GM23338 (cell line): ENCODE measurements at regions not wholly inside any gene's neighbourhood (a gene's known extent, or its start where the extent isn't known, plus 50 kb on each side); places are given as distances from the start of the nearest gene placed in this dataset.

Source experiments
- ATAC-seq: fragments of 200-7000 bp; cut with Tn5 transposase; 3 replicates; pipeline ENCODE4 v1.9.1; 2020
- DNase-seq: peaks from one replicate; pipeline ENCODE4 v3.0.0-alpha.2; 2015; ENCODE audit warnings: low spot score
- H2AFZ ChIP-seq: fragments of 200-600 bp; sonication (generic); 2 replicates; pipeline ENCODE4 v1.8.0; 2016; ENCODE audit warnings: antibody characterized with exemption, mild to moderate bottlenecking, moderate library complexity
- H3F3A ChIP-seq: fragments of 200-600 bp; sonication (generic); replicated peaks from 2 replicates; pipeline ENCODE4 v1.8.0; 2017; ENCODE audit warnings: antibody characterized with exemption, mixed run types, low read depth
- H3K27ac ChIP-seq: fragments of 200-600 bp; sonication (generic); 2 replicates; pipeline ENCODE4 v1.6.1; 2016; ENCODE audit warnings: low read depth
- H3K27me3 ChIP-seq: fragments of 200-600 bp; sonication (generic); 2 replicates; pipeline ENCODE4 v1.8.0; 2016; ENCODE audit warnings: mild to moderate bottlenecking, mixed run types, moderate library complexity; ENCODE audit not compliant: insufficient read depth
- H3K36me3 ChIP-seq: fragments of 200-600 bp; sonication (generic); 2 replicates; pipeline ENCODE4 v1.8.0; 2016; ENCODE audit warnings: mild to moderate bottlenecking; ENCODE audit not compliant: insufficient read depth
- H3K4me1 ChIP-seq: fragments of 200-600 bp; sonication (generic); 2 replicates; pipeline ENCODE4 v1.8.0; 2016; ENCODE audit warnings: mild to moderate bottlenecking, moderate library complexity; ENCODE audit not compliant: insufficient read depth
- H3K4me2 ChIP-seq: fragments of 200-600 bp; sonication (generic); 2 replicates; pipeline ENCODE4 v1.7.1; 2017; ENCODE audit warnings: mixed run types
- H3K4me3 ChIP-seq: fragments of 200-600 bp; sonication (generic); 2 replicates; pipeline ENCODE4 v1.6.1; 2016; ENCODE audit warnings: mixed run types
- H3K79me2 ChIP-seq: fragments of 200-600 bp; sonication (generic); replicated peaks from 2 replicates; pipeline ENCODE4 v1.8.0; 2017; ENCODE audit warnings: mild to moderate bottlenecking; ENCODE audit not compliant: insufficient read depth
- H3K9me2 ChIP-seq: fragments of 200-600 bp; sonication (generic); 2 replicates; pipeline ENCODE4 v1.8.0; 2017; ENCODE audit not compliant: insufficient read depth
- H4K20me1 ChIP-seq: fragments of 200-600 bp; sonication (generic); replicated peaks from 2 replicates; pipeline ENCODE4 v1.8.0; 2017; ENCODE audit warnings: mild to moderate bottlenecking; ENCODE audit not compliant: insufficient read depth
- H3K27ac Mint-ChIP-seq: 2 replicates; pipeline ENCODE4 v1.8.0; 2020; ENCODE audit warnings: inconsistent platforms, mild to moderate bottlenecking, moderate library complexity, mixed read lengths
- H3K27me3 Mint-ChIP-seq: 3 replicates; pipeline ENCODE4 v1.8.0; 2022; ENCODE audit warnings: low read depth, mild to moderate bottlenecking, moderate library complexity, mixed read lengths, inconsistent platforms; ENCODE audit not compliant: insufficient read depth, poor library complexity
- H3K36me3 Mint-ChIP-seq: 3 replicates; pipeline ENCODE4 v1.8.0; 2021; ENCODE audit warnings: low read depth, mild to moderate bottlenecking, inconsistent platforms, moderate library complexity, mixed read lengths
- H3K4me1 Mint-ChIP-seq: 3 replicates; pipeline ENCODE4 v1.8.0; 2020; ENCODE audit warnings: mild to moderate bottlenecking, inconsistent platforms, mixed read lengths
- H3K4me3 Mint-ChIP-seq: 3 replicates; pipeline ENCODE4 v1.8.0; 2021; ENCODE audit warnings: moderate library complexity, mild to moderate bottlenecking, inconsistent platforms, mixed read lengths
- H3K9me3 Mint-ChIP-seq: 3 replicates; pipeline ENCODE4 v1.8.0; 2020; ENCODE audit warnings: moderate library complexity, mild to moderate bottlenecking, inconsistent platforms, mixed read lengths
- CREB1 ChIP-seq: fragments of 250-450 bp; sonication (Bioruptor Pico); IDR thresholded peaks from 2 replicates; pipeline ENCODE4 v1.5.0; 2020; ENCODE audit warnings: low read depth, mild to moderate bottlenecking, moderate library complexity
- EZH2 ChIP-seq: fragments of 200-600 bp; sonication (generic); IDR thresholded peaks from one replicate; pipeline ENCODE4 v1.8.0; 2017; ENCODE audit warnings: antibody characterized with exemption, mild to moderate bottlenecking, low read depth; ENCODE audit not compliant: unreplicated experiment
- EZH2phosphoT487 ChIP-seq: fragments of 200-600 bp; sonication (generic); IDR thresholded peaks from one replicate; pipeline ENCODE4 v1.8.1; 2018; ENCODE audit warnings: antibody characterized with exemption; ENCODE audit not compliant: unreplicated experiment
- JUNB ChIP-seq: IDR thresholded peaks from one replicate; pipeline ENCODE4 v1.6.1; 2016; ENCODE audit warnings: antibody characterized with exemption; ENCODE audit not compliant: unreplicated experiment
- NANOG ChIP-seq: IDR thresholded peaks from 2 replicates; pipeline ENCODE4 v1.6.1; 2016; ENCODE audit warnings: antibody characterized with exemption, borderline replicate concordance
- POLR2AphosphoS5 ChIP-seq: IDR thresholded peaks from 2 replicates; pipeline ENCODE4 v1.6.1; 2016; ENCODE audit warnings: antibody characterized with exemption, low read depth
- STAT1 ChIP-seq: IDR thresholded peaks from one replicate; pipeline ENCODE4 v1.6.1; 2016; ENCODE audit warnings: antibody characterized with exemption; ENCODE audit not compliant: unreplicated experiment
- ZNF114 ChIP-seq: fragments of 250-450 bp; sonication (Bioruptor Pico); IDR thresholded peaks from 2 replicates; pipeline ENCODE4 v1.5.0; 2020; ENCODE audit warnings: mild to moderate bottlenecking, moderate library complexity
- ZNF331 ChIP-seq: fragments of 250-450 bp; sonication (Bioruptor Pico); IDR thresholded peaks from 2 replicates; pipeline ENCODE4 v1.5.0; 2020; ENCODE audit warnings: low read depth, mild to moderate bottlenecking, moderate library complexity
- TF ChIP-seq, protein P1 (sequence below): IDR thresholded peaks from 2 replicates; pipeline ENCODE4 v1.6.1; 2016; ENCODE audit warnings: antibody characterized with exemption
- TF ChIP-seq, protein P2 (sequence below): fragments of 250-450 bp; sonication (Bioruptor Pico); IDR thresholded peaks from 2 replicates; pipeline ENCODE4 v1.5.0; 2020; ENCODE audit warnings: mild to moderate bottlenecking, moderate library complexity
- TF ChIP-seq, protein P3 (sequence below), 2 experiments: fragments of 200-600 bp in 1 of 2; sonication (generic) in 1 of 2; conservative IDR thresholded peaks; 2 replicates each; pipeline versions ENCODE4 v1.5.1 to v1.6.1; 2016 to 2017; ENCODE audit warnings: antibody characterized with exemption in 2 of 2, low read depth in 2 of 2, mild to moderate bottlenecking in 2 of 2, moderate library complexity in 1 of 2
- TF ChIP-seq, protein P4 (sequence below): IDR thresholded peaks from one replicate; pipeline ENCODE4 v1.6.1; 2018; ENCODE audit warnings: antibody characterized with exemption; ENCODE audit not compliant: unreplicated experiment

DNA sequence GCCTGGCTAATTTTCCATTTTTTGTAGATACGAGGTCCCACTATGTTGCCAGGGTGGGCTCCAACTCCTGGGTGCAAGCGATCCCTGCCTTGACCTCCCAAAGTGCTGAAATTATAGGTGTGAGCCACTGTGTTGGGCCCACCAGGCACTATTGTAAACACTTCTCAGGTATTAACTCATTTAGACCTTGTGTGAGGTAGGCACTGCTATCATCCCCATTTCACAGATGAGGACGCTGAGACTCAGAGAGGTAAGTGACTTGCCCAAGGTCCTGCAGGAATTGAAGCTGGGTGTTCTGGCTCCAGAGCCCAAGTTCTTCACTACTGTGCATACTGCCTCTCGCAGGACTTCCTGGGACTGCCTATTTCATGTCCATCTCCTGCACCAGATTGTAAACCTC is 67.1 kb upstream of the SYPL1 start:
- TF ChIP-seq, protein P1, sequence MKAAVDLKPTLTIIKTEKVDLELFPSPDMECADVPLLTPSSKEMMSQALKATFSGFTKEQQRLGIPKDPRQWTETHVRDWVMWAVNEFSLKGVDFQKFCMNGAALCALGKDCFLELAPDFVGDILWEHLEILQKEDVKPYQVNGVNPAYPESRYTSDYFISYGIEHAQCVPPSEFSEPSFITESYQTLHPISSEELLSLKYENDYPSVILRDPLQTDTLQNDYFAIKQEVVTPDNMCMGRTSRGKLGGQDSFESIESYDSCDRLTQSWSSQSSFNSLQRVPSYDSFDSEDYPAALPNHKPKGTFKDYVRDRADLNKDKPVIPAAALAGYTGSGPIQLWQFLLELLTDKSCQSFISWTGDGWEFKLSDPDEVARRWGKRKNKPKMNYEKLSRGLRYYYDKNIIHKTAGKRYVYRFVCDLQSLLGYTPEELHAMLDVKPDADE = no peak
- TF ChIP-seq JUNB (no peak), ZNF331 (CRISPR knock-in tag) (no peak), EZH2 (no peak), STAT1 (no peak), NANOG (no peak), EZH2phosphoT487 (no peak), ZNF114 (CRISPR knock-in tag) (no peak), CREB1 (CRISPR knock-in tag) (no peak), POLR2AphosphoS5 (no peak)
- TF ChIP-seq, protein P2, sequence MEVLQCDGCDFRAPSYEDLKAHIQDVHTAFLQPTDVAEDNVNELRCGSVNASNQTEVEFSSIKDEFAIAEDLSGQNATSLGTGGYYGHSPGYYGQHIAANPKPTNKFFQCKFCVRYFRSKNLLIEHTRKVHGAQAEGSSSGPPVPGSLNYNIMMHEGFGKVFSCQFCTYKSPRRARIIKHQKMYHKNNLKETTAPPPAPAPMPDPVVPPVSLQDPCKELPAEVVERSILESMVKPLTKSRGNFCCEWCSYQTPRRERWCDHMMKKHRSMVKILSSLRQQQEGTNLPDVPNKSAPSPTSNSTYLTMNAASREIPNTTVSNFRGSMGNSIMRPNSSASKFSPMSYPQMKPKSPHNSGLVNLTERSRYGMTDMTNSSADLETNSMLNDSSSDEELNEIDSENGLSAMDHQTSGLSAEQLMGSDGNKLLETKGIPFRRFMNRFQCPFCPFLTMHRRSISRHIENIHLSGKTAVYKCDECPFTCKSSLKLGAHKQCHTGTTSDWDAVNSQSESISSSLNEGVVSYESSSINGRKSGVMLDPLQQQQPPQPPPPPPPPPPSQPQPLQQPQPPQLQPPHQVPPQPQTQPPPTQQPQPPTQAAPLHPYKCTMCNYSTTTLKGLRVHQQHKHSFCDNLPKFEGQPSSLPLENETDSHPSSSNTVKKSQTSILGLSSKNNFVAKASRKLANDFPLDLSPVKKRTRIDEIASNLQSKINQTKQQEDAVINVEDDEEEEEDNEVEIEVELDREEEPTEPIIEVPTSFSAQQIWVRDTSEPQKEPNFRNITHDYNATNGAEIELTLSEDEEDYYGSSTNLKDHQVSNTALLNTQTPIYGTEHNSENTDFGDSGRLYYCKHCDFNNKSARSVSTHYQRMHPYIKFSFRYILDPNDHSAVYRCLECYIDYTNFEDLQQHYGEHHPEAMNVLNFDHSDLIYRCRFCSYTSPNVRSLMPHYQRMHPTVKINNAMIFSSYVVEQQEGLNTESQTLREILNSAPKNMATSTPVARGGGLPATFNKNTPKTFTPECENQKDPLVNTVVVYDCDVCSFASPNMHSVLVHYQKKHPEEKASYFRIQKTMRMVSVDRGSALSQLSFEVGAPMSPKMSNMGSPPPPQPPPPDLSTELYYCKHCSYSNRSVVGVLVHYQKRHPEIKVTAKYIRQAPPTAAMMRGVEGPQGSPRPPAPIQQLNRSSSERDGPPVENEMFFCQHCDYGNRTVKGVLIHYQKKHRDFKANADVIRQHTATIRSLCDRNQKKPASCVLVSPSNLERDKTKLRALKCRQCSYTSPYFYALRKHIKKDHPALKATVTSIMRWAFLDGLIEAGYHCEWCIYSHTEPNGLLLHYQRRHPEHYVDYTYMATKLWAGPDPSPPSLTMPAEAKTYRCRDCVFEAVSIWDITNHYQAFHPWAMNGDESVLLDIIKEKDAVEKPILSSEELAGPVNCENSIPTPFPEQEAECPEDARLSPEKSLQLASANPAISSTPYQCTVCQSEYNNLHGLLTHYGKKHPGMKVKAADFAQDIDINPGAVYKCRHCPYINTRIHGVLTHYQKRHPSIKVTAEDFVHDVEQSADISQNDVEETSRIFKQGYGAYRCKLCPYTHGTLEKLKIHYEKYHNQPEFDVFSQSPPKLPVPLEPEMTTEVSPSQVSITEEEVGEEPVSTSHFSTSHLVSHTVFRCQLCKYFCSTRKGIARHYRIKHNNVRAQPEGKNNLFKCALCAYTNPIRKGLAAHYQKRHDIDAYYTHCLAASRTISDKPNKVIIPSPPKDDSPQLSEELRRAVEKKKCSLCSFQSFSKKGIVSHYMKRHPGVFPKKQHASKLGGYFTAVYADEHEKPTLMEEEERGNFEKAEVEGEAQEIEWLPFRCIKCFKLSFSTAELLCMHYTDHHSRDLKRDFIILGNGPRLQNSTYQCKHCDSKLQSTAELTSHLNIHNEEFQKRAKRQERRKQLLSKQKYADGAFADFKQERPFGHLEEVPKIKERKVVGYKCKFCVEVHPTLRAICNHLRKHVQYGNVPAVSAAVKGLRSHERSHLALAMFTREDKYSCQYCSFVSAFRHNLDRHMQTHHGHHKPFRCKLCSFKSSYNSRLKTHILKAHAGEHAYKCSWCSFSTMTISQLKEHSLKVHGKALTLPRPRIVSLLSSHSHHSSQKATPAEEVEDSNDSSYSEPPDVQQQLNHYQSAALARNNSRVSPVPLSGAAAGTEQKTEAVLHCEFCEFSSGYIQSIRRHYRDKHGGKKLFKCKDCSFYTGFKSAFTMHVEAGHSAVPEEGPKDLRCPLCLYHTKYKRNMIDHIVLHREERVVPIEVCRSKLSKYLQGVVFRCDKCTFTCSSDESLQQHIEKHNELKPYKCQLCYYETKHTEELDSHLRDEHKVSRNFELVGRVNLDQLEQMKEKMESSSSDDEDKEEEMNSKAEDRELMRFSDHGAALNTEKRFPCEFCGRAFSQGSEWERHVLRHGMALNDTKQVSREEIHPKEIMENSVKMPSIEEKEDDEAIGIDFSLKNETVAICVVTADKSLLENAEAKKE = no peak
- TF ChIP-seq, protein P3, sequence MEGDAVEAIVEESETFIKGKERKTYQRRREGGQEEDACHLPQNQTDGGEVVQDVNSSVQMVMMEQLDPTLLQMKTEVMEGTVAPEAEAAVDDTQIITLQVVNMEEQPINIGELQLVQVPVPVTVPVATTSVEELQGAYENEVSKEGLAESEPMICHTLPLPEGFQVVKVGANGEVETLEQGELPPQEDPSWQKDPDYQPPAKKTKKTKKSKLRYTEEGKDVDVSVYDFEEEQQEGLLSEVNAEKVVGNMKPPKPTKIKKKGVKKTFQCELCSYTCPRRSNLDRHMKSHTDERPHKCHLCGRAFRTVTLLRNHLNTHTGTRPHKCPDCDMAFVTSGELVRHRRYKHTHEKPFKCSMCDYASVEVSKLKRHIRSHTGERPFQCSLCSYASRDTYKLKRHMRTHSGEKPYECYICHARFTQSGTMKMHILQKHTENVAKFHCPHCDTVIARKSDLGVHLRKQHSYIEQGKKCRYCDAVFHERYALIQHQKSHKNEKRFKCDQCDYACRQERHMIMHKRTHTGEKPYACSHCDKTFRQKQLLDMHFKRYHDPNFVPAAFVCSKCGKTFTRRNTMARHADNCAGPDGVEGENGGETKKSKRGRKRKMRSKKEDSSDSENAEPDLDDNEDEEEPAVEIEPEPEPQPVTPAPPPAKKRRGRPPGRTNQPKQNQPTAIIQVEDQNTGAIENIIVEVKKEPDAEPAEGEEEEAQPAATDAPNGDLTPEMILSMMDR (conservative IDR thresholded peaks at IDR 0.05; ENCODE audit: low read depth in 2 of 2) = no peak
- TF ChIP-seq, protein P4, sequence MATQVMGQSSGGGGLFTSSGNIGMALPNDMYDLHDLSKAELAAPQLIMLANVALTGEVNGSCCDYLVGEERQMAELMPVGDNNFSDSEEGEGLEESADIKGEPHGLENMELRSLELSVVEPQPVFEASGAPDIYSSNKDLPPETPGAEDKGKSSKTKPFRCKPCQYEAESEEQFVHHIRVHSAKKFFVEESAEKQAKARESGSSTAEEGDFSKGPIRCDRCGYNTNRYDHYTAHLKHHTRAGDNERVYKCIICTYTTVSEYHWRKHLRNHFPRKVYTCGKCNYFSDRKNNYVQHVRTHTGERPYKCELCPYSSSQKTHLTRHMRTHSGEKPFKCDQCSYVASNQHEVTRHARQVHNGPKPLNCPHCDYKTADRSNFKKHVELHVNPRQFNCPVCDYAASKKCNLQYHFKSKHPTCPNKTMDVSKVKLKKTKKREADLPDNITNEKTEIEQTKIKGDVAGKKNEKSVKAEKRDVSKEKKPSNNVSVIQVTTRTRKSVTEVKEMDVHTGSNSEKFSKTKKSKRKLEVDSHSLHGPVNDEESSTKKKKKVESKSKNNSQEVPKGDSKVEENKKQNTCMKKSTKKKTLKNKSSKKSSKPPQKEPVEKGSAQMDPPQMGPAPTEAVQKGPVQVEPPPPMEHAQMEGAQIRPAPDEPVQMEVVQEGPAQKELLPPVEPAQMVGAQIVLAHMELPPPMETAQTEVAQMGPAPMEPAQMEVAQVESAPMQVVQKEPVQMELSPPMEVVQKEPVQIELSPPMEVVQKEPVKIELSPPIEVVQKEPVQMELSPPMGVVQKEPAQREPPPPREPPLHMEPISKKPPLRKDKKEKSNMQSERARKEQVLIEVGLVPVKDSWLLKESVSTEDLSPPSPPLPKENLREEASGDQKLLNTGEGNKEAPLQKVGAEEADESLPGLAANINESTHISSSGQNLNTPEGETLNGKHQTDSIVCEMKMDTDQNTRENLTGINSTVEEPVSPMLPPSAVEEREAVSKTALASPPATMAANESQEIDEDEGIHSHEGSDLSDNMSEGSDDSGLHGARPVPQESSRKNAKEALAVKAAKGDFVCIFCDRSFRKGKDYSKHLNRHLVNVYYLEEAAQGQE = no peak
- Histone ChIP-seq H3K79me2 (no peaks in the 10 kb centered on the region), H3K27me3 (no peaks in the 10 kb centered on the region), H3K9me2 (0 out of 2 replicates have a peak, but pooled peaks cover 3% of the 10 kb centered on the region), H3K4me3 (no peak overlapping the region), H3K36me3 (no peaks in the 10 kb centered on the region), H4K20me1 (no peaks in the 10 kb centered on the region), H3K27ac (no peak overlapping the region), H3K4me2 (no peak overlapping the region), H2AFZ (no peak overlapping the region), H3K4me1 (peaks cover 12% of the 10 kb centered on the region), H3F3A (no peaks in the 10 kb centered on the region)
- H3K36me3 Mint-ChIP-seq = no peaks in the 10 kb centered on the region
- no peaks in the 10 kb centered on the region; the same call in 2 of the 3 replicates for H3K9me3 Mint-ChIP-seq
- H3K27me3 Mint-ChIP-seq = peaks cover 9% of the 10 kb centered on the region
- peaks cover 19% of the 10 kb centered on the region for H3K4me1 Mint-ChIP-seq
- H3K27ac Mint-ChIP-seq = no peak overlapping the region
- no peak overlapping the region for H3K4me3 Mint-ChIP-seq
- ATAC-seq (no peak), DNase-seq (no peak)
